ENCODE measurements at regions not wholly inside any gene's neighbourhood (a gene's known extent, or its start where the extent isn't known, plus 50 kb on each side); places are given as distances from the start of the nearest gene placed in this dataset.

DNA sequence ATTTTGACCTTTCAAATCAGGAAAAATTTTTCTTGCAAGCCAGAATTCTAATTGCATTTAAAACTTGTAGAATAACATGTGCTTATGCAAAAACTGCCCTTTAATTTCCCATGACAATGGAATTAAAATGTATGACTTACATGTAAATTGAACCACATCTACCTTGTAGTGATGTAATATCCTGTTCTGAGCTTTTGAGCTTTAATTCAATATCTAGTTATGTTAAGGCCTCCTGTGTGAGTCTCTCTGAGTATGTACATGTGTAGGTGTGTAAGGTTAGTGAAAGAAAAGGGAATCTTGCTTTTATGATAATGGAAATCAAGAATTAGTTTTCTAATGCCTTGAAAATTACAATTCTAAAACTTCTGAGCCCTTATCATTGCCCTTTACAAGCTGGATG, 344.8 kb upstream of the AKR1E2 start:
- Mint-ChIP-seq H3K36me3 (no peaks in the 10 kb centered on the region), H3K27me3 (no peaks in the 10 kb centered on the region), H3K27ac (no peak overlapping the region), H3K4me1 (peaks cover 1 to 5% (median 4%) of the 10 kb centered on the region in 3 donors), H3K9me3 (no peaks in the 10 kb centered on the region), H3K4me3 (no peak overlapping the region)
- Histone ChIP-seq H3K9me3 (ENCODE audit: low read length) (no peaks in the 10 kb centered on the region), H3K4me3 (ENCODE audit: low read length) (no peak overlapping the region), H3K4me1 (ENCODE audit: insufficient read depth, low read length) (no peaks in the 10 kb centered on the region), H3K36me3 (ENCODE audit: insufficient read depth, low read length) (no peaks in the 10 kb centered on the region), H3K27me3 (ENCODE audit: insufficient read depth, low read length, poor library complexity, severe bottlenecking) (no peaks in the 10 kb centered on the region), H3K27ac (ENCODE audit: low read depth, low read length) (no peak overlapping the region)
- no peak for DNase-seq
- CTCF ChIA-PET: no interaction called here
- POLR2A ChIA-PET: no interaction called here

DNA sequence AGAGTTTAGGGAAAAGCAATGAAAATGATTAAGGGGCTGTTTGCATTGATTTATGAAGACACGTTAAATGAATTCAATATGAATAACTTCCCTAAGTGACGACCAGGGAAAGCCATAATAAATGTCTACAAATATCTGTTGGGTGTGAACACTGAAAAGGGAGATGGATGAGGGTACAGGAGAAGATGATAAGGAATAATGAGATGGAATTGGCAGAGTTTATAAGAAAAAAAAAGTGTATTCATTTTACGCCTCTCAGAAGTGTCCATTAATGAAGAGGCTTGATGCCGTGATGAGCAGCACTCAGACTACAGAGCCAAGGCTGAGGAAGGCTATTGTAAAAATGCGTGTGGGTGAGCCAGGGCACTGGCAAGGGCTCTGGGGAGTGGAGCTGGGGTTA, 346.7 kb upstream of the AKR1E2 start:
- H3K9me3 ChIP-seq (ENCODE audit: low read length): no peaks in the 10 kb centered on the region
- no peak for DNase-seq
- Mint-ChIP-seq H3K27ac (no peak overlapping the region), H3K36me3 (no peaks in the 10 kb centered on the region), H3K4me3 (no peak overlapping the region), H3K27me3 (peaks cover 0 to 4% of the 10 kb centered on the region in 2 donors), H3K4me1 (peaks cover 6 to 13% (median 11%) of the 10 kb centered on the region in 3 donors), H3K9me3 (no peaks in the 10 kb centered on the region)
- no peak overlapping the region for H3K4me3 ChIP-seq (ENCODE audit: low read length)
- no peaks in the 10 kb centered on the region for H3K27me3 ChIP-seq (ENCODE audit: insufficient read depth, low read length, poor library complexity, severe bottlenecking)
- no peaks in the 10 kb centered on the region for H3K4me1 ChIP-seq (ENCODE audit: insufficient read depth, low read length)
- no peaks in the 10 kb centered on the region for H3K36me3 ChIP-seq (ENCODE audit: insufficient read depth, low read length)
- CTCF ChIA-PET: no interaction called here
- POLR2A ChIA-PET: no interaction called here
- H3K27ac ChIP-seq (ENCODE audit: low read depth, low read length): no peak overlapping the region

DNA sequence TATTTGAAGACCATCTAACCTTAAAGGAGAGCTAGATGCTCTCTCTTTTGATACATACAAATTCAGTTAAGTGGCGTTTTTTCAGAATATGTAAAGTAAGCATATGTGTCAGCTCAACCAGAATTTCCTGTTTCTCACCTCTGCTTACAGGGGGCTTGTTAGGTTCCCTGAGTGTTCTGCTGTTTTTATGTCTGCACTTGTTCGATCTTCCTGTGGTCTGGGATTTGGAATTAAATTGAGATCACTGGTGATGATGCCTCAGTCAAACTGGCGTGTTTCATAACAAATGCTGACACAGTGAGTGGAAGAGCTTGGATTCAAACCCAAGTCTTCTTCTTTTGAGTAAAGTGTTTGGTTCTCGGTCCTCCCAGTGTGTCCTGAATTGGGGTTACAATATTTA, 348.3 kb upstream of the AKR1E2 start:
- Histone ChIP-seq H3K9me3 (ENCODE audit: low read length) (no peaks in the 10 kb centered on the region), H3K27ac (ENCODE audit: low read depth, low read length) (no peak overlapping the region), H3K36me3 (ENCODE audit: insufficient read depth, low read length) (no peaks in the 10 kb centered on the region), H3K4me3 (ENCODE audit: low read length) (no peak overlapping the region), H3K4me1 (ENCODE audit: insufficient read depth, low read length) (no peaks in the 10 kb centered on the region), H3K27me3 (ENCODE audit: insufficient read depth, low read length, poor library complexity, severe bottlenecking) (peaks cover 5% of the 10 kb centered on the region)
- H3K27me3 Mint-ChIP-seq: peaks cover 0 to 10% of the 10 kb centered on the region in 2 donors
- H3K36me3 Mint-ChIP-seq: no peaks in the 10 kb centered on the region
- DNase-seq: no peak
- POLR2A ChIA-PET: interaction anchor here (0.7 kb wide), 1 partner anchor 133 kb away, joined by 4 read pairs; no protein-coding TSS in a partner anchor
- H3K9me3 Mint-ChIP-seq: peaks cover 0 to 2% (median 0%) of the 10 kb centered on the region in 5 donors
- peaks cover 6 to 15% (median 13%) of the 10 kb centered on the region in 3 donors for H3K4me1 Mint-ChIP-seq
- H3K4me3 Mint-ChIP-seq: peak overlapping the region in 1 of 7 donors; percentile 11
- no peak overlapping the region for H3K27ac Mint-ChIP-seq
- CTCF ChIA-PET: no interaction called here

DNA sequence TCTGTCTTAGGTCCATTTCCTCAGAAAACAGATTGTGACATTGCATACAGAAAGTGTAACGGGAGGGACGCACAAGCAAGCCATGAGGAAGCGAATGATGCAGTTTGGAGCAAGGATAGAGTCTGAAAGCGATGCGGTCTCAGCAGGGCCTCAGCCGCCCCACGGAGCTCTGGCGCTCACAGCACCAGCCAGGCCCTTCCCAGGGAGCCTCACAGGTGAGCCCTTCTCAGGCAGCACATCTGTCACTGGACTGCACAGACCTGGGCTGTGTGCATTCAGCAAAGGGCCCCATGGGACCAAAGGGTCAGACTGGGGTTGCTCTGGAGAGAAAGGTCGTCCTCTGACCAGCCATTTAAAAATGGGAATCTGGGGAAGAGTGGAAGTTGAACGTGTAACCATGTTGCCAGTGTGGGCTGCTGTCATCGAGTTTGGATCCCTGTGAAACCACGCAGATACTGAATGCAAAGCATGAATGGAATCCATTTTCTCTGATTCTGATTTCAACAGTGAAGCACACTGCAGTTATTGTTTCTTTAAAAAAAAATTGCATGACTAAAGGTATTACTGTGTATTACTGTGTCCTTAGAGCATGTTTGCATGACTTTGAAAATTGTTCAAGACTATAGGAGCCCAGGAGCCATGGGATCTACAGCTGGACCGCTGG, 350.0 kb upstream of the AKR1E2 start:
- H3K27me3 ChIP-seq (ENCODE audit: insufficient read depth, low read length, poor library complexity, severe bottlenecking): peaks cover 5% of the 10 kb centered on the region
- ChIA-PET CTCF (no interaction called here), POLR2A (no interaction called here)
- H3K4me1 ChIP-seq (ENCODE audit: insufficient read depth, low read length): no peaks in the 10 kb centered on the region
- Mint-ChIP-seq H3K27ac (no peak overlapping the region), H3K4me1 (peaks cover 6 to 15% (median 13%) of the 10 kb centered on the region in 3 donors), H3K9me3 (peaks cover 0 to 2% (median 0%) of the 10 kb centered on the region in 5 donors), H3K36me3 (no peaks in the 10 kb centered on the region), H3K27me3 (peaks cover 8 to 10% of the 10 kb centered on the region in 2 donors), H3K4me3 (no peak overlapping the region)
- H3K4me3 ChIP-seq (ENCODE audit: low read length): no peak overlapping the region
- no peak for DNase-seq
- no peak overlapping the region for H3K27ac ChIP-seq (ENCODE audit: low read depth, low read length)
- H3K36me3 ChIP-seq (ENCODE audit: insufficient read depth, low read length): no peaks in the 10 kb centered on the region
- no peaks in the 10 kb centered on the region for H3K9me3 ChIP-seq (ENCODE audit: low read length)

DNA sequence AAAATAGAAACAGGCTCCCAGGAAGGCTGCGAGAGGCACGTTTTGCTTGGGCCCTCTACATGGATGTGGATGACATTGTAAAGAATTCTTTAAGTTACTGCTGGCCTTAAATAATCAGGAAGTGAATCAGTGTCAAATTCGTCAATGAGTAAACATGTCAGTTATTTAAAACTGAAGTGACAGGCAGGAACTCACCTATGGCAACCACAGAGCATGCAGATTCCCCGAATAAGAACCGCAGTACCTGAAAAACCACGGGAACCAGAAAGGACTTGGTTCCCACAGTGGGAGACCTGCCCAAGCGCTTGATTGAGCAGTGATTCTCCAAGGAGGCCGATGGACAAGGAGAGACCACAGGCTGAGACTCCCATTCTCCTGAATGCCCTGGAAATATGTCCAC, 351.2 kb upstream of the AKR1E2 start:
- H3K36me3 Mint-ChIP-seq: no peaks in the 10 kb centered on the region
- Histone ChIP-seq H3K27ac (ENCODE audit: low read depth, low read length) (no peak overlapping the region), H3K27me3 (ENCODE audit: insufficient read depth, low read length, poor library complexity, severe bottlenecking) (peaks cover 5% of the 10 kb centered on the region), H3K4me3 (ENCODE audit: low read length) (no peak overlapping the region), H3K4me1 (ENCODE audit: insufficient read depth, low read length) (no peaks in the 10 kb centered on the region), H3K9me3 (ENCODE audit: low read length) (no peaks in the 10 kb centered on the region), H3K36me3 (ENCODE audit: insufficient read depth, low read length) (no peaks in the 10 kb centered on the region)
- POLR2A ChIA-PET: no interaction called here
- H3K4me1 Mint-ChIP-seq: peaks cover 6 to 15% (median 13%) of the 10 kb centered on the region in 3 donors
- H3K4me3 Mint-ChIP-seq: no peak overlapping the region
- DNase-seq: no peak
- CTCF ChIA-PET: no interaction called here
- H3K9me3 Mint-ChIP-seq: peaks cover 0 to 2% (median 0%) of the 10 kb centered on the region in 5 donors
- peaks cover 10 to 11% of the 10 kb centered on the region in 2 donors for H3K27me3 Mint-ChIP-seq
- H3K27ac Mint-ChIP-seq: peak overlapping the region in 4 of 8 donors; percentile 3 to 31 (median 18)

DNA sequence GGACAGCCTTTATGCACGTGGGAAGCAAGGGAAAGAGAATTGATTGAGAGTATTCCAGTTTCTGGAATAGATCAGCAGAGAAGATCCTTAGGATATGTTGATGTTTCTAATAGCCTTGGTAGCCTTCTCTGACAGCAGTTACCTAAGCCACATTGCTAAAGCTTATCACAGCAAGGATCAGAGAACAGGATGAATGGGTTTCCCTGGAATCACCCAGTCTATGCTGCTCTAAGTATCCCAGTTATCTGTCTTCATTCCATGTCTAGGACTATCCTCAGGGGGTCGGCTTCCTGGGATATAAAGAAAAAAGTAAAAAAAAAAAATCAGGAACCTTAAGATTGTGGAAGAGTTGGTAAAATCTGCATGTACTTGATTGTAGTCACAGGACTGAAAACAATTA, 352.0 kb upstream of the AKR1E2 start:
- CTCF ChIA-PET: no interaction called here
- POLR2A ChIA-PET: no interaction called here
- Mint-ChIP-seq H3K27ac (no peak overlapping the region), H3K4me1 (peaks cover 6 to 15% (median 13%) of the 10 kb centered on the region in 3 donors), H3K4me3 (no peak overlapping the region), H3K36me3 (no peaks in the 10 kb centered on the region), H3K9me3 (peaks cover 0 to 2% (median 0%) of the 10 kb centered on the region in 5 donors), H3K27me3 (peaks cover 17 to 18% of the 10 kb centered on the region in 2 donors)
- H3K9me3 ChIP-seq (ENCODE audit: low read length): no peaks in the 10 kb centered on the region
- no peaks in the 10 kb centered on the region for H3K4me1 ChIP-seq (ENCODE audit: insufficient read depth, low read length)
- no peak for DNase-seq
- H3K27me3 ChIP-seq (ENCODE audit: insufficient read depth, low read length, poor library complexity, severe bottlenecking): peaks cover 5% of the 10 kb centered on the region
- H3K4me3 ChIP-seq (ENCODE audit: low read length): no peak overlapping the region
- no peaks in the 10 kb centered on the region for H3K36me3 ChIP-seq (ENCODE audit: insufficient read depth, low read length)
- no peak overlapping the region for H3K27ac ChIP-seq (ENCODE audit: low read depth, low read length)

DNA sequence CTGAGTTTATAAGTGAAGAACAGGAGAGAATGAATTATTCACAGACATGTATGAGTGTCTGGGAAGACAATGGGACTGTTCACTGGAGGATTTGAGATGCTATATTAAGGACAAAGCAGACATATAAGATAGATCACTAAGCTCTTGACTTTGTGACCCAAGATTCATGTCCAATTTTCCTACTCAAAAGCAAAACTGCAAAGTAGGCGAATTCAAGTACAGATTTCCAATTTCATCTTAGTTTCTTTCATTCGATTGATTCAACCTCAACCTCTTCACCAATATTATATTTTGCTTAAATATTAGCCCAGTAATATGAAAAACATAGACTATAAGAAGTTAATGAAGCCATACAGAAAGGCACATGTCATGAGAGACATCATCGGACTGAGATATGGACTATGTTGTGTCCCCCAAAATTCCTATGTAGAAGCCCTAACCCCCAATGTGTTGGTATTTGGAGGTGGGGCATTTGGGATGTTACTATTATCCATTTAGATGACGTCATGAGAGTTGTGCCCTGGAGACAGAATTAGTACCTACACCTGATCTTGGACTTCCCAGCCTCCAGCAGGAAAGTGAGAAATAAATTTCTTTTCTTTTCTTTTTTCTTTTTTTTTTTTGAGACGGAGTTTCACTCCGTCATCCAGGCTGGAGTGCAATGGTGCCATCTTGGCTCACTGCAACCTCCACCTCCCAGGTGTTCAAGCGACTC, 353.7 kb upstream of the AKR1E2 start:
- Mint-ChIP-seq H3K36me3 (no peaks in the 10 kb centered on the region), H3K9me3 (peaks cover 0 to 2% (median 0%) of the 10 kb centered on the region in 5 donors), H3K4me1 (peaks cover 4 to 11% (median 9%) of the 10 kb centered on the region in 3 donors), H3K4me3 (no peak overlapping the region), H3K27me3 (peaks cover 18 to 29% of the 10 kb centered on the region in 2 donors), H3K27ac (no peak overlapping the region)
- Histone ChIP-seq H3K4me3 (ENCODE audit: low read length) (no peak overlapping the region), H3K27me3 (ENCODE audit: insufficient read depth, low read length, poor library complexity, severe bottlenecking) (peaks cover 5% of the 10 kb centered on the region), H3K4me1 (ENCODE audit: insufficient read depth, low read length) (no peaks in the 10 kb centered on the region), H3K9me3 (ENCODE audit: low read length) (no peaks in the 10 kb centered on the region), H3K36me3 (ENCODE audit: insufficient read depth, low read length) (no peaks in the 10 kb centered on the region), H3K27ac (ENCODE audit: low read depth, low read length) (no peak overlapping the region)
- ChIA-PET CTCF (no interaction called here), POLR2A (no interaction called here)
- DNase-seq: no peak

DNA sequence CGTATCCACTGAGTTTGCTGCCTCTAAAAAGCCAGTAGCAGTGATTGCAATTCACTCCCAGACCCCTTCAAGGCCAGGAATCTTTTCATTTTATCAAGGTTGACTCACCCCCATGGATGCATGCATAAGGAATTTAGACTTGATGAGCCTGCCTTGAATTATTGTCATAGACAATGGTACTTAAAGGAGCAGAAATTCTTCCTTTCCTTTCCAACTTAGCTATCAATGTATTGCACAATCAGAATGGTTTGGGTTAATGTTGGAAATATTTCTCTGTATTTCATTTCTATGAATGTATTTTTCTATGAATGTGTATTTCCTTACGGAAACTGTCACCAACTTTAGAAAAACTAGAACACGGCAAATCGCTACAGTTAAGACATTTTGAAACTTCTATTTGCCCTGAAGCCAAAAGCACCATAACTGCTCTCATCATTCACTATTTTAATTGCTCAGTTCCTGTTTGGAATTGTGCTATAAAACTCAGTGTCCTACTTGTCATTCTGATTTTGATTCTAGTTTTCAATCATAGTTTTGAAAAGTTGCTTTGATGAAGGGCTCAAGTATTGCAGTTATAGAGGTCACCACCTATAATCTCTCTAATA, 355.7 kb upstream of the AKR1E2 start:
- ChIA-PET CTCF (no interaction called here), POLR2A (no interaction called here)
- Mint-ChIP-seq H3K4me3 (no peak overlapping the region), H3K27ac (no peak overlapping the region), H3K36me3 (peaks cover 0 to 5% (median 0%) of the 10 kb centered on the region in 3 donors), H3K27me3 (peaks cover 18 to 32% of the 10 kb centered on the region in 2 donors), H3K4me1 (peaks cover 4 to 11% (median 9%) of the 10 kb centered on the region in 3 donors), H3K9me3 (peaks cover 0 to 2% (median 0%) of the 10 kb centered on the region in 5 donors)
- Histone ChIP-seq H3K36me3 (ENCODE audit: insufficient read depth, low read length) (no peaks in the 10 kb centered on the region), H3K27ac (ENCODE audit: low read depth, low read length) (no peak overlapping the region), H3K9me3 (ENCODE audit: low read length) (no peaks in the 10 kb centered on the region), H3K4me3 (ENCODE audit: low read length) (no peak overlapping the region), H3K27me3 (ENCODE audit: insufficient read depth, low read length, poor library complexity, severe bottlenecking) (peaks cover 5% of the 10 kb centered on the region), H3K4me1 (ENCODE audit: insufficient read depth, low read length) (no peaks in the 10 kb centered on the region)
- no peak for DNase-seq

Data from CD8-positive, alpha-beta memory T cell (primary cell).